PC-9 (cell line): ENCODE measurements at regions not wholly inside any gene's neighbourhood (a gene's known extent, or its start where the extent isn't known, plus 50 kb on each side); places are given as distances from the start of the nearest gene placed in this dataset.

ENCODE experiments used
- EZH2 ChIP-seq: fragments of 200-600 bp; sonication (generic); IDR thresholded peaks from 2 replicates; pipeline ENCODE4 v1.8.0; 2017; ENCODE audit warnings: antibody characterized with exemption, low read depth
- TF ChIP-seq, protein P1 (sequence below): fragments of 200-600 bp; sonication (generic); conservative IDR thresholded peaks from 2 replicates; pipeline ENCODE4 v1.6.1; 2017; ENCODE audit warnings: mixed run types, antibody characterized with exemption, mild to moderate bottlenecking, moderate library complexity

DNA sequence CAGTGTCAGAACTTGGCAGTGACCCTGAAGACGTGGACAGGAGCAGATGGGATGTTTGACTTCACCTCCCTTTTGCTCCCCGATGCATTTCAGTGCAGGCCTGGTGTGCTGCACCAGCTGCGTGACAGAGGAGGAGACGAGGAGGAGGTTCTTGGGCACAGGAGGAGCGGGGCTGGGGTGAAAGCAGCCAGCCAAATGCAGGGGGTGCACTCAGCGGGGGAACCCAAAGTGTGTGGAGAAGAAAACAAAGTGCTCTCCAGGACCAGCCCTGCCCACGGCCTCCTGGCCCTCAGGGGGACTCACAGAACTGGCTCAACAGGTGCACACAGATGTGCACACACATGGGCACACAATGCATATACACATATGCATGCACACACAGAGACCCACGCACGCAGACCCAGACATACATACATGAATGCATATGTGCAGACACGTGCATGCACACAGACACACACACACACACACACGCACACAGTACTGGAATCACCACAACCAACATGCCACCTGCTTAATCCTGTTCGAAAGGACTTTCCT is 91.7 kb upstream of the SFSWAP start:
- TF ChIP-seq, protein P1, sequence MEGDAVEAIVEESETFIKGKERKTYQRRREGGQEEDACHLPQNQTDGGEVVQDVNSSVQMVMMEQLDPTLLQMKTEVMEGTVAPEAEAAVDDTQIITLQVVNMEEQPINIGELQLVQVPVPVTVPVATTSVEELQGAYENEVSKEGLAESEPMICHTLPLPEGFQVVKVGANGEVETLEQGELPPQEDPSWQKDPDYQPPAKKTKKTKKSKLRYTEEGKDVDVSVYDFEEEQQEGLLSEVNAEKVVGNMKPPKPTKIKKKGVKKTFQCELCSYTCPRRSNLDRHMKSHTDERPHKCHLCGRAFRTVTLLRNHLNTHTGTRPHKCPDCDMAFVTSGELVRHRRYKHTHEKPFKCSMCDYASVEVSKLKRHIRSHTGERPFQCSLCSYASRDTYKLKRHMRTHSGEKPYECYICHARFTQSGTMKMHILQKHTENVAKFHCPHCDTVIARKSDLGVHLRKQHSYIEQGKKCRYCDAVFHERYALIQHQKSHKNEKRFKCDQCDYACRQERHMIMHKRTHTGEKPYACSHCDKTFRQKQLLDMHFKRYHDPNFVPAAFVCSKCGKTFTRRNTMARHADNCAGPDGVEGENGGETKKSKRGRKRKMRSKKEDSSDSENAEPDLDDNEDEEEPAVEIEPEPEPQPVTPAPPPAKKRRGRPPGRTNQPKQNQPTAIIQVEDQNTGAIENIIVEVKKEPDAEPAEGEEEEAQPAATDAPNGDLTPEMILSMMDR: no peak
- no peak for TF ChIP-seq EZH2
